Right lobe of liver (tissue), 6 donors: ENCODE measurements at regions not wholly inside any gene's neighbourhood (a gene's known extent, or its start where the extent isn't known, plus 50 kb on each side); places are given as distances from the start of the nearest gene placed in this dataset.
"Not testable (repeated sequence)": the region's sequence is repeated elsewhere in the genome, so short reads cannot be mapped to it uniquely, and the experiment has no call there.

Experiments used
- ATAC-seq, 4 donors: fragments of 200-7000 bp; cut with Tn5 transposase; one replicate each; pipeline ENCODE4 v1.9.1; 2020; ENCODE audit warnings: mild to moderate bottlenecking in 4 of 4, moderate library complexity in 4 of 4
- DNase-seq, 3 donors: peaks; one replicate each; pipeline ENCODE4 v3.0.0-alpha.2; 2020
- H3K27ac ChIP-seq, 3 donors: fragments of 200-600 bp; one replicate each; pipeline ENCODE4 v1.8.0; 2022
- H3K27me3 ChIP-seq, 2 donors: fragments of 200-600 bp; one replicate each; pipeline ENCODE4 v1.8.0; 2022
- H3K36me3 ChIP-seq, 4 donors: fragments of 200-600 bp; sonication (generic) in 1 of 4; one replicate each; pipeline versions ENCODE4 v1.5.1 to v1.8.0; 2017 to 2022; ENCODE audit warnings: control low read depth in 1 of 4
- H3K4me1 ChIP-seq, 4 donors: fragments of 200-600 bp; sonication (generic) in 1 of 4; one replicate each; pipeline versions ENCODE4 v1.5.1 to v1.8.0; 2017 to 2022; ENCODE audit warnings: control low read depth in 1 of 4
- H3K4me3 ChIP-seq, 3 donors: fragments of 200-600 bp; one replicate each; pipeline ENCODE4 v1.8.0; 2022
- H3K9me3 ChIP-seq, 4 donors: fragments of 200-600 bp; sonication (generic) in 1 of 4; one replicate each; pipeline versions ENCODE4 v1.5.1 to v1.8.0; 2017 to 2022; ENCODE audit warnings: control low read depth in 1 of 4
- CTCF ChIP-seq, 4 donors: fragments of 200-600 bp in 3 of 4; fragments of 450-650 bp in 1 of 4; IDR thresholded peaks; one replicate each; pipeline versions ENCODE4 v1.5.1 to v1.8.0; 2016 to 2022; ENCODE audit warnings: antibody characterized with exemption in 4 of 4, mild to moderate bottlenecking in 2 of 4
- POLR2A ChIP-seq: fragments of 450-650 bp; IDR thresholded peaks from one replicate; pipeline ENCODE4 v1.6.1; 2017; ENCODE audit warnings: antibody characterized with exemption, mild to moderate bottlenecking
- WGBS: methylation state at CpG from one replicate; pipeline ENCODE4 v1.1.6; 2018; ENCODE audit warnings: low coverage, low lambda C conversion rate; ENCODE audit not compliant: insufficient coverage; ENCODE audit errors: missing lambda C conversion rate; 5-methylcytosine and 5-hydroxymethylcytosine counted together
- intact Hi-C, 2 donors: fragments of 100-400 bp; cut with DNase I; formaldehyde crosslinking; loops; one replicate each; pipeline versions ENCODE4 v1.11.2 to v1.14.1; 2022
- donor health status: DM: no; HTN: yes; CAD: no.
- donor health status: DM: no; HTN: no; CAD: no.
- donor health status: DM: no; HTN: no; CAD: no.
- donor health status: DM: no; HTN: yes; CAD: no.
- donor health status: DM: no; HTN: yes; CAD: no.

GRCh38 chr4:144862210-144862609, 216.3 kb downstream of the HHIP start:
- DNase-seq (no peak), ATAC-seq (no peak)
- Histone ChIP-seq H3K4me3 (no peak overlapping the region), H3K9me3 (no peaks in the 10 kb centered on the region), H3K4me1 (no peaks in the 10 kb centered on the region), H3K27me3 (no peaks in the 10 kb centered on the region), H3K27ac (no peak overlapping the region), H3K36me3 (no peaks in the 10 kb centered on the region)
- WGBS: 74% methylated on average over 2 of the region's 2 CpGs
- intact Hi-C loops: no loop called here
- TF ChIP-seq POLR2A (no peak), CTCF (IDR thresholded peaks at IDR 0.05) (no peak)

- intact Hi-C loops, DNase-seq, H3K36me3 ChIP-seq, H3K9me3 ChIP-seq, H3K4me1 ChIP-seq, H3K4me3 ChIP-seq, ATAC-seq, H3K27ac ChIP-seq, H3K27me3 ChIP-seq: not testable (repeated sequence)
Measured at GRCh38 chr4:144864891-144865290, 218.9 kb downstream of the HHIP start.

GRCh38 chr4:144868309-144868708, 222.4 kb downstream of the HHIP start:
- 66% methylated on average over 2 of the region's 2 CpGs for WGBS
- H3K4me3 ChIP-seq: no peak overlapping the region
- H3K9me3 ChIP-seq: no peaks in the 10 kb centered on the region
- H3K27ac ChIP-seq: no peak overlapping the region
- no peaks in the 10 kb centered on the region for H3K36me3 ChIP-seq
- ATAC-seq (no peak), DNase-seq (no peak)
- intact Hi-C loops: no loop called here
- H3K4me1 ChIP-seq: no peaks in the 10 kb centered on the region
- TF ChIP-seq POLR2A (no peak), CTCF (IDR thresholded peaks at IDR 0.05) (no peak)
- H3K27me3 ChIP-seq: no peaks in the 10 kb centered on the region

GRCh38 chr4:144872508-144873225, 225.3 kb downstream of the ANAPC10 start:
- TF ChIP-seq POLR2A: no peak
- TF ChIP-seq CTCF (IDR thresholded peaks at IDR 0.05): no peak
- DNase-seq (no peak), ATAC-seq (no peak)
- no peaks in the 10 kb centered on the region for H3K9me3 ChIP-seq
- H3K36me3 ChIP-seq: no peaks in the 10 kb centered on the region
- WGBS: 43% methylated on average over 10 of the region's 10 CpGs
- H3K4me1 ChIP-seq: no peaks in the 10 kb centered on the region
- no peak overlapping the region for H3K4me3 ChIP-seq
- no peak overlapping the region for H3K27ac ChIP-seq
- H3K27me3 ChIP-seq: no peaks in the 10 kb centered on the region
- intact Hi-C loops: no loop called here

- H3K27me3 ChIP-seq: no peaks in the 10 kb centered on the region
- H3K9me3 ChIP-seq: no peaks in the 10 kb centered on the region
- TF ChIP-seq POLR2A (no peak), CTCF (IDR thresholded peaks at IDR 0.05) (no peak)
- no peak for DNase-seq
- H3K27ac ChIP-seq: no peak overlapping the region
- 75% methylated on average over 2 of the region's 3 CpGs for WGBS
- H3K4me1 ChIP-seq: no peaks in the 10 kb centered on the region
- no peak overlapping the region for H3K4me3 ChIP-seq
- no peak for ATAC-seq
- intact Hi-C loops: no loop called here
- no peaks in the 10 kb centered on the region for H3K36me3 ChIP-seq
Measured at GRCh38 chr4:144873226-144873990, 224.6 kb downstream of the ANAPC10 start.
